Keratinocyte (primary cell): ENCODE measurements at regions not wholly inside any gene's neighbourhood (a gene's known extent, or its start where the extent isn't known, plus 50 kb on each side); places are given as distances from the start of the nearest gene placed in this dataset.

Experiments
- DNase-seq: peaks from one replicate; pipeline ENCODE4 v3.0.0-alpha.2; 2011; ENCODE audit warnings: low read depth, missing footprints, low spot score
- FAIRE-seq: peaks from 2 replicates; lab custom pipeline; 2011; peaks lifted over from hg19 to GRCh38; lab: Jason Lieb, UNC
- H2AFZ ChIP-seq: 2 replicates; pipeline ENCODE4 v1.6.0; 2012; ENCODE audit warnings: low read length, control low read depth, inconsistent platforms; ENCODE audit not compliant: control insufficient read depth
- H3K27ac ChIP-seq: 2 replicates; pipeline ENCODE4 v1.5.1; 2011; ENCODE audit warnings: low read length; ENCODE audit not compliant: control insufficient read depth, insufficient read depth
- H3K27me3 ChIP-seq: 3 replicates; pipeline ENCODE4 v1.6.0; 2011; ENCODE audit warnings: low read length; ENCODE audit not compliant: control insufficient read depth, insufficient read depth; ENCODE audit errors: extremely low read depth
- H3K36me3 ChIP-seq, 2 experiments: 2 replicates in 1 of 2; 3 replicates in 1 of 2; pipeline ENCODE4 v1.5.1; 2011; ENCODE audit warnings: low read length in 2 of 2, mild to moderate bottlenecking in 1 of 2; ENCODE audit not compliant: control insufficient read depth in 2 of 2, insufficient read depth in 2 of 2; ENCODE audit errors: extremely low read depth in 1 of 2
- H3K4me1 ChIP-seq: 3 replicates; pipeline ENCODE4 v1.5.1; 2011; ENCODE audit warnings: low read length; ENCODE audit not compliant: control insufficient read depth, insufficient read depth; ENCODE audit errors: extremely low read depth
- H3K4me2 ChIP-seq: 3 replicates; pipeline ENCODE4 v1.6.0; 2011; ENCODE audit warnings: low read depth, low read length; ENCODE audit not compliant: control insufficient read depth, insufficient read depth; ENCODE audit errors: extremely low read depth
- H3K4me3 ChIP-seq, 3 experiments: fragments of 200-600 bp in 1 of 3; sonication (generic) in 1 of 3; 2 replicates in 2 of 3; 3 replicates in 1 of 3; pipeline ENCODE4 v1.5.1; 2011 to 2016; ENCODE audit warnings: low read length in 3 of 3, mild to moderate bottlenecking in 3 of 3, control low read depth in 2 of 3, inconsistent platforms in 1 of 3, low read depth in 1 of 3, mixed read lengths in 1 of 3, mixed run types in 1 of 3, moderate library complexity in 1 of 3; ENCODE audit not compliant: control insufficient read depth in 2 of 3, insufficient read depth in 2 of 3; ENCODE audit errors: extremely low read depth in 1 of 3
- H3K79me2 ChIP-seq: 2 replicates; pipeline ENCODE4 v1.6.0; 2012; ENCODE audit warnings: low read length; ENCODE audit not compliant: control insufficient read depth, insufficient read depth
- H3K9ac ChIP-seq: 3 replicates; pipeline ENCODE4 v1.6.0; 2011; ENCODE audit warnings: low read length; ENCODE audit not compliant: control insufficient read depth, insufficient read depth; ENCODE audit errors: extremely low read depth
- H3K9me1 ChIP-seq: 3 replicates; pipeline ENCODE4 v1.6.0; 2011; ENCODE audit warnings: low read length; ENCODE audit not compliant: control insufficient read depth, insufficient read depth; ENCODE audit errors: extremely low read depth
- H3K9me3 ChIP-seq: 2 replicates; pipeline ENCODE4 v1.5.1; 2012; ENCODE audit warnings: low read depth, low read length; ENCODE audit not compliant: control insufficient read depth
- H4K20me1 ChIP-seq: 3 replicates; pipeline ENCODE4 v1.6.0; 2011; ENCODE audit warnings: low read length; ENCODE audit not compliant: control insufficient read depth, insufficient read depth; ENCODE audit errors: extremely low read depth
- EZH2 ChIP-seq: IDR thresholded peaks from one replicate; pipeline ENCODE4 v1.6.1; 2012; ENCODE audit warnings: inconsistent platforms, mild to moderate bottlenecking, low read length, moderate library complexity
- dilution Hi-C: fragments of 300-500 bp; cut with MboI; formaldehyde crosslinking; loops from one replicate; pipeline ENCODE4 v1.7.0; 2020; ENCODE audit warnings: low sequenced_read_pairs; ENCODE audit not compliant: extremely low pct_ligation_motif_present
- TF ChIP-seq, protein P1 (sequence below), 3 experiments: IDR thresholded peaks in 1 of 3; conservative IDR thresholded peaks in 1 of 3; optimal IDR thresholded peaks in 1 of 3; 2 replicates in 2 of 3; 3 replicates in 1 of 3; pipeline versions ENCODE3 to v1.5.1; 2011; ENCODE audit warnings: low read length in 3 of 3, mild to moderate bottlenecking in 3 of 3, moderate library complexity in 2 of 3, control low read depth in 1 of 3, inconsistent platforms in 1 of 3; ENCODE audit not compliant: insufficient read depth in 2 of 3; ENCODE audit errors: extremely low read depth in 1 of 3

DNA sequence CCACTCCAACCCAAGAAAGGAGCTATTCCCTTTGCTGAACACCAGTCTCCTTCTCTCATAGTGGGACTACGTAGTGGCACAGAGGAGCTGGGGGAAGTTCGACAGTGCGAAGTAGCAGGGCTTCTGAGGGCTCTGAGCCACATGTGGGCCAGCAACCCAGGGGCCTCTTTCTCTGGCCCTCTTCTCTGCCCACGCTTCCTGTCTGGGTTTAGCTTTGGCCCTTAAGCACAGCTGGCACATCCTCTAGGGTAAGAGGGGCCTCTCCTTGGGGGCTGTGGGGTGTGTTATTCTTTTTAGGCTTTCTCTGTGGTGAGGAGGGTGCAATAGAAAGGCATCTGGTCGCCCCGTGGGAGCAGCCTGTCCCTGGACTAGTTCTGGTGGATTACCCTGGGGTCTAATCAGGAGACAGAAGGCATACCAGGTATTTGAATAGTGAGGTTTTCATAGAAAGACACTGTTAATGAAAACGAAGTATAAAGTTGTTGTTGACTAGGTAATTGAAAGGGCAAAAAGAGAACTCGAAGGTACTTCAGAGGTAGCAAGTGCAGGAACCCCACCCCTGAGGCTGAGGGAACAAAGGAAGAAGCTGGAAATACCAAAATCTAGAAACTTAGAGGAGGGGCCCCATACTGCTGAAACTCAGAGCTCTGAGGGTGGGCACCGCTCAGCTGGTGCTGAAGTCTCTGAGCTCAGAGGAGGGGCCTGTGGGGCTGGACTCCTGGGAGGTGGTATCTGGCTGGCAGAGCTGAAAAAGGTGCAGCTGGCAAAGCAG is 151.9 kb upstream of the RPS6KA3 start:
- no peaks in the 10 kb centered on the region for H4K20me1 ChIP-seq
- H3K27me3 ChIP-seq = no peaks in the 10 kb centered on the region
- H3K4me3 ChIP-seq = no peak overlapping the region
- dilution Hi-C loops = no loop called here
- TF ChIP-seq, protein P1, sequence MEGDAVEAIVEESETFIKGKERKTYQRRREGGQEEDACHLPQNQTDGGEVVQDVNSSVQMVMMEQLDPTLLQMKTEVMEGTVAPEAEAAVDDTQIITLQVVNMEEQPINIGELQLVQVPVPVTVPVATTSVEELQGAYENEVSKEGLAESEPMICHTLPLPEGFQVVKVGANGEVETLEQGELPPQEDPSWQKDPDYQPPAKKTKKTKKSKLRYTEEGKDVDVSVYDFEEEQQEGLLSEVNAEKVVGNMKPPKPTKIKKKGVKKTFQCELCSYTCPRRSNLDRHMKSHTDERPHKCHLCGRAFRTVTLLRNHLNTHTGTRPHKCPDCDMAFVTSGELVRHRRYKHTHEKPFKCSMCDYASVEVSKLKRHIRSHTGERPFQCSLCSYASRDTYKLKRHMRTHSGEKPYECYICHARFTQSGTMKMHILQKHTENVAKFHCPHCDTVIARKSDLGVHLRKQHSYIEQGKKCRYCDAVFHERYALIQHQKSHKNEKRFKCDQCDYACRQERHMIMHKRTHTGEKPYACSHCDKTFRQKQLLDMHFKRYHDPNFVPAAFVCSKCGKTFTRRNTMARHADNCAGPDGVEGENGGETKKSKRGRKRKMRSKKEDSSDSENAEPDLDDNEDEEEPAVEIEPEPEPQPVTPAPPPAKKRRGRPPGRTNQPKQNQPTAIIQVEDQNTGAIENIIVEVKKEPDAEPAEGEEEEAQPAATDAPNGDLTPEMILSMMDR (optimal IDR thresholded peaks at IDR 0.05 in 1 of 3, IDR thresholded peaks at IDR 0.05 in 1 of 3, conservative IDR thresholded peaks at IDR 0.05 in 1 of 3; ENCODE audit: extremely low read depth in 1 of 3, insufficient read depth in 2 of 3, low read length in 3 of 3) = no peak
- TF ChIP-seq EZH2 = no peak
- no peak overlapping the region for H2AFZ ChIP-seq
- H3K9me3 ChIP-seq = no peaks in the 10 kb centered on the region
- no peak for FAIRE-seq
- H3K79me2 ChIP-seq = no peaks in the 10 kb centered on the region
- H3K27ac ChIP-seq = no peak overlapping the region
- H3K4me2 ChIP-seq = no peak overlapping the region
- H3K36me3 ChIP-seq = no peaks in the 10 kb centered on the region
- no peak overlapping the region for H3K9ac ChIP-seq
- no peaks in the 10 kb centered on the region for H3K4me1 ChIP-seq
- H3K9me1 ChIP-seq = no peaks in the 10 kb centered on the region
- DNase-seq = no peak

DNA sequence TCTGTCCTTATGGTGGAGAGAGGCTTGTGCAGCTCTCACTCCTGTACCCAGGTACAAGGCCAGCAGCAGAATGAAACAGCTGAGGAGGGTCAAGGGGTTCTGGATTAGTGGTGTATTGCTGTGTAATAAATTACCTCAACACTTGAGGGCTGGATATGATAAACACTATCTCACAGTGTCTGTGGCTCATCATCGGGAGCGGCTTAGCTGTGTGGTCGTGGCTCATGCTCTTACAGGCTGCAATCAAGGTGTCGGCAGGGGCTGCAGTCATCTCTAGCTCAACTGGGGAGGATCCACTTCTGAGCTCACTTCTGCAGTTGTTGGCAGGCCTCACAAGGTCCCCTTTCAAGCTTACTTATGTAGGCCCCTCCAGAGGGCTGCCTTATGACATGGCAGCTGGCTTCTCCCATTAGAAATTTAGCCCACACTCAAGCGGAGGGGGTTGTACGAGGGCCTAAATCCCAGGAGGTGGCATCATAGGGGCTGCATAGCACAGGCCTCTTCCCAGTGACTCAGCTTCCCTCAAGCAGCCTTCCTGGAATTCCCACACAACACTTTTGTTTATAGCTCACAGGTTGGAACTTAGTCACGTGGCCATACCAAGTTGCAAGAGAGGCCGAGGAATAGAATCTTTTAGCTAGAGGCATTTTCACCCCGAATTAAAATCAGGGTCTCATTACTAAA is 148.2 kb upstream of the RPS6KA3 start:
- Histone ChIP-seq H4K20me1 (no peaks in the 10 kb centered on the region), H3K9me1 (no peaks in the 10 kb centered on the region), H2AFZ (no peak overlapping the region), H3K4me3 (no peak overlapping the region), H3K9ac (no peak overlapping the region), H3K4me1 (no peaks in the 10 kb centered on the region), H3K9me3 (no peaks in the 10 kb centered on the region), H3K27ac (no peak overlapping the region), H3K27me3 (no peaks in the 10 kb centered on the region), H3K79me2 (no peaks in the 10 kb centered on the region), H3K36me3 (no peaks in the 10 kb centered on the region), H3K4me2 (no peak overlapping the region)
- dilution Hi-C loops = no loop called here
- no peak for DNase-seq
- FAIRE-seq = no peak
- TF ChIP-seq, protein P1 (optimal IDR thresholded peaks at IDR 0.05 in 1 of 3, IDR thresholded peaks at IDR 0.05 in 1 of 3, conservative IDR thresholded peaks at IDR 0.05 in 1 of 3; ENCODE audit: extremely low read depth in 1 of 3, insufficient read depth in 2 of 3, low read length in 3 of 3) = no peak
- TF ChIP-seq EZH2 = no peak
